GM12891 (cell line): ENCODE measurements at regions not wholly inside any gene's neighbourhood (a gene's known extent, or its start where the extent isn't known, plus 50 kb on each side); places are given as distances from the start of the nearest gene placed in this dataset.

ENCODE experiments used
- PAX5 ChIP-seq: IDR thresholded peaks from 2 replicates; pipeline ENCODE4 v1.6.1; 2011; ENCODE audit warnings: low read length, moderate library complexity, mild to moderate bottlenecking; ENCODE audit not compliant: insufficient read depth, severe bottlenecking
- POLR2A ChIP-seq: IDR thresholded peaks from 2 replicates; pipeline ENCODE4 v1.6.1; 2011; ENCODE audit warnings: low read depth, low read length, control low read depth
- POLR2AphosphoS5 ChIP-seq: IDR thresholded peaks from 2 replicates; pipeline ENCODE4 v1.6.1; 2011; ENCODE audit warnings: low read depth, low read length, control low read depth
- SPI1 ChIP-seq: IDR thresholded peaks from 2 replicates; pipeline ENCODE4 v1.6.1; 2011; ENCODE audit warnings: low read depth, low read length, control low read depth
- TAF1 ChIP-seq: IDR thresholded peaks from 2 replicates; pipeline ENCODE4 v1.6.1; 2011; ENCODE audit warnings: low read depth, low read length, control low read depth

DNA sequence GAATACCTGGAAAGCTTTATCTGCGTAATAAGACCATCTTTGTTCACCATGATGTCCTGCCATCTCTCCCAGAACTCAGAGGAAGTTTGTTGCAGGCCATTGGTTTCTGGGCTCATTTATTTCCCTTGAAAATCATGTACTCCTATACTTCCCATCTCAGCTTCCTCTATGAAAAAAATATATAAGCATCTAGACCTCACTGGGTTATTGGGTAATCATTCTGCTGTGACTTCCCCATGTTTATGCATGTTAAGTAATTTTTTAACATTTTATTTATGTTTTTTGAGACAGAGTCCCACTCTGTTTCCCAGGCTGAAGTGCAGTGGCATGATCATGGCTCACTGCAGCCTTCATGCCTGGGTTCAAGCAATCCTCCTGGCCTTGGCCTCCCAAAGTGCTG lies 184.5 kb downstream of the ZPLD1 start:
- TF ChIP-seq TAF1 (no peak), POLR2AphosphoS5 (no peak), POLR2A (no peak), SPI1 (no peak), PAX5 (no peak)
